ENCODE measurements at regions not wholly inside any gene's neighbourhood (a gene's known extent, or its start where the extent isn't known, plus 50 kb on each side); places are given as distances from the start of the nearest gene placed in this dataset.

DNA sequence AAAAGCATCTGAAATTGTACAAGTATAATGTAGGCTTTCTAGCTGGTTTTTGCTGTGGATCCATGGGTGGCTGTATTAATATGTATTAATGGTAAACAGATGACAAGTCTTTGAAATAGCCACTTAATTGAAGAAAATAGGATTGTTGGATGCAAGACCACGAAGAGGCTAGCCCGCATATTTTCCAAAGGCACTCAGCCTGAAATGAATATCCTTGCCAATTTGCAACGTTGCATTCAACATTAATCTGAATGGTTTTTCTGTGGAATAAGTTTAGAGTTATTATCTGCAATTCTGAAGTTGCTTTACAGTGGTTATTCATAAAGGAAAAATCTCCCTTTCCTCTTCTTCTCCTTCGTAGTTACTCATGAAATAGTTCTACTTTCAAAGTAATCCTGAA is 86.2 kb upstream of the SPATS2L start:
- TF ChIP-seq CTCF (IDR thresholded peaks at IDR 0.05; ENCODE audit: low read depth, low read length, poor library complexity, severe bottlenecking) (no peak), EZH2phosphoT487 (IDR thresholded peaks at IDR 0.05; ENCODE audit: borderline replicate concordance, low read length) (no peak)

Measured in DOHH2 (cell line).